Caco-2 (cell line): ENCODE measurements at regions not wholly inside any gene's neighbourhood (a gene's known extent, or its start where the extent isn't known, plus 50 kb on each side); places are given as distances from the start of the nearest gene placed in this dataset.

ENCODE experiments used
- BruUV-seq: library from RNA; stranded (reverse); fragments of 400-500 nt; replicated peaks from 2 replicates; lab custom pipeline; 2021; lab: Mats Ljungman, UMichigan
- CTCF ChIA-PET: fragments of 300-600 bp; sonication (Branson Sonifier 250); formaldehyde crosslinking; loops from one replicate; lab custom pipeline; 2022; ENCODE audit warnings: antibody characterized with exemption; lab: Charles Lee
- POLR2A ChIA-PET: fragments of 300-600 bp; sonication (Branson Sonifier 250); formaldehyde crosslinking; loops from one replicate; lab custom pipeline; 2022; ENCODE audit warnings: antibody characterized with exemption; lab: Charles Lee
- DNase-seq, 2 experiments: peaks; one replicate each; pipeline versions ENCODE4 v3.0.0 to v3.0.0-alpha.2; 2020 to 2022
- H3K27me3 ChIP-seq: replicated peaks from 2 replicates; pipeline ENCODE4 v1.6.0; 2011; ENCODE audit warnings: low read length; ENCODE audit not compliant: control insufficient read depth, insufficient read depth
- H3K36me3 ChIP-seq: 2 replicates; pipeline ENCODE4 v1.5.1; 2011; ENCODE audit warnings: low read length; ENCODE audit not compliant: control insufficient read depth, insufficient read depth
- H3K4me1 ChIP-seq: fragments of 250-450 bp; sonication (Bioruptor Pico); 2 replicates; pipeline ENCODE4 v1.5.1; 2020; ENCODE audit warnings: mild to moderate bottlenecking
- H3K4me3 ChIP-seq: 2 replicates; pipeline ENCODE4 v1.5.1; 2011; ENCODE audit warnings: low read depth, mild to moderate bottlenecking, control low read depth, low read length
- H3K9me3 ChIP-seq: fragments of 250-450 bp; sonication (Bioruptor Pico); 2 replicates; pipeline ENCODE4 v1.5.1; 2020; ENCODE audit warnings: mild to moderate bottlenecking, moderate library complexity
- H3K27ac Mint-ChIP-seq: one replicate; pipeline ENCODE4 v1.8.0; 2022; ENCODE audit warnings: mixed read lengths; ENCODE audit not compliant: unreplicated experiment
- H3K27me3 Mint-ChIP-seq: one replicate; pipeline ENCODE4 v1.8.0; 2022; ENCODE audit warnings: mixed read lengths; ENCODE audit not compliant: insufficient read depth, unreplicated experiment
- H3K36me3 Mint-ChIP-seq: one replicate; pipeline ENCODE4 v1.8.0; 2022; ENCODE audit warnings: mild to moderate bottlenecking, mixed read lengths; ENCODE audit not compliant: insufficient read depth, unreplicated experiment
- H3K4me1 Mint-ChIP-seq: one replicate; pipeline ENCODE4 v1.8.0; 2022; ENCODE audit warnings: low read depth, mixed read lengths; ENCODE audit not compliant: unreplicated experiment
- H3K4me3 Mint-ChIP-seq: one replicate; pipeline ENCODE4 v1.8.0; 2022; ENCODE audit warnings: mild to moderate bottlenecking, moderate library complexity, mixed read lengths; ENCODE audit not compliant: unreplicated experiment
- H3K9me3 Mint-ChIP-seq: one replicate; pipeline ENCODE4 v1.8.0; 2022; ENCODE audit warnings: mixed read lengths; ENCODE audit not compliant: unreplicated experiment
- intact Hi-C: fragments of 100-400 bp; cut with micrococcal nuclease; formaldehyde crosslinking; loops from one replicate; pipeline ENCODE4 v1.10.0; 2022; ENCODE audit not compliant: unreplicated experiment
- TF ChIP-seq, protein P1 (sequence below), 2 experiments: fragments of 200-600 bp in 1 of 2; IDR thresholded peaks; 1 replicate in 1 of 2; 2 replicates in 1 of 2; pipeline versions ENCODE4 v1.5.1 to v1.8.0; 2011 to 2022; ENCODE audit warnings: antibody characterized with exemption in 1 of 2, control low read depth in 1 of 2, inconsistent platforms in 1 of 2, low read depth in 1 of 2, low read length in 1 of 2, mild to moderate bottlenecking in 1 of 2, moderate library complexity in 1 of 2; ENCODE audit not compliant: insufficient read depth in 1 of 2, severe bottlenecking in 1 of 2, unreplicated experiment in 1 of 2

DNA sequence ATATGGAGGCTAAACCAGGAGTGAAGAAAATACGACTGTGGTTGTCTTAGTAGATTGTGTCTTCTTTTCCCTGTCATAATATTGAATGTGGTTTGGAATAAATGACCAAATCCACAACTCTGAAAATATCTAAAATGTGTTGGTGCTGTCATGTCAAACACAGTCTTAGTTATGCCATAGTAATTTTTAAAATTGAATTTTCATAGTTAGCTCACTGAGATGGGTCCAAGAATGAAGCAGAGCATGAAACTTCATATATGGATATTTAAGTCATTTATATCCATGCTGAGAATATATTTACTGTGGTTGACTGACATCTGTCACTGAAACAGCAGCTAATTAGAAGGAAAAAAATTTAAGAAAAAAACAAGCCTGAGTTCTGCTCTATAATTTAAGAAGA, 260.4 kb upstream of the ATP10B start:
- BruUV-seq: no TSS peak
- Mint-ChIP-seq H3K36me3 (no peaks in the 10 kb centered on the region), H3K27ac (no peak overlapping the region), H3K4me1 (no peaks in the 10 kb centered on the region), H3K4me3 (no peak overlapping the region), H3K27me3 (peaks cover 9% of the 10 kb centered on the region), H3K9me3 (no peaks in the 10 kb centered on the region)
- no peak for DNase-seq
- H3K4me1 ChIP-seq: no peaks in the 10 kb centered on the region
- TF ChIP-seq, protein P1, sequence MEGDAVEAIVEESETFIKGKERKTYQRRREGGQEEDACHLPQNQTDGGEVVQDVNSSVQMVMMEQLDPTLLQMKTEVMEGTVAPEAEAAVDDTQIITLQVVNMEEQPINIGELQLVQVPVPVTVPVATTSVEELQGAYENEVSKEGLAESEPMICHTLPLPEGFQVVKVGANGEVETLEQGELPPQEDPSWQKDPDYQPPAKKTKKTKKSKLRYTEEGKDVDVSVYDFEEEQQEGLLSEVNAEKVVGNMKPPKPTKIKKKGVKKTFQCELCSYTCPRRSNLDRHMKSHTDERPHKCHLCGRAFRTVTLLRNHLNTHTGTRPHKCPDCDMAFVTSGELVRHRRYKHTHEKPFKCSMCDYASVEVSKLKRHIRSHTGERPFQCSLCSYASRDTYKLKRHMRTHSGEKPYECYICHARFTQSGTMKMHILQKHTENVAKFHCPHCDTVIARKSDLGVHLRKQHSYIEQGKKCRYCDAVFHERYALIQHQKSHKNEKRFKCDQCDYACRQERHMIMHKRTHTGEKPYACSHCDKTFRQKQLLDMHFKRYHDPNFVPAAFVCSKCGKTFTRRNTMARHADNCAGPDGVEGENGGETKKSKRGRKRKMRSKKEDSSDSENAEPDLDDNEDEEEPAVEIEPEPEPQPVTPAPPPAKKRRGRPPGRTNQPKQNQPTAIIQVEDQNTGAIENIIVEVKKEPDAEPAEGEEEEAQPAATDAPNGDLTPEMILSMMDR (IDR thresholded peaks at IDR 0.05; ENCODE audit: insufficient read depth in 1 of 2, low read depth in 1 of 2, low read length in 1 of 2, severe bottlenecking in 1 of 2, unreplicated experiment in 1 of 2): no peak
- no peaks in the 10 kb centered on the region for H3K36me3 ChIP-seq
- H3K27me3 ChIP-seq: no peaks in the 10 kb centered on the region
- no peaks in the 10 kb centered on the region for H3K9me3 ChIP-seq
- POLR2A ChIA-PET: no interaction called here
- CTCF ChIA-PET: no interaction called here
- H3K4me3 ChIP-seq: no peak overlapping the region
- intact Hi-C loops: no loop called here

GRCh38 chr5:161105525-161105924, 253.5 kb upstream of the ATP10B start:
- Mint-ChIP-seq H3K27ac (no peak overlapping the region), H3K27me3 (peaks cover 2% of the 10 kb centered on the region), H3K4me3 (no peak overlapping the region), H3K4me1 (no peaks in the 10 kb centered on the region), H3K9me3 (no peaks in the 10 kb centered on the region), H3K36me3 (no peaks in the 10 kb centered on the region)
- Histone ChIP-seq H3K9me3 (no peaks in the 10 kb centered on the region), H3K4me3 (no peak overlapping the region), H3K27me3 (no peaks in the 10 kb centered on the region), H3K36me3 (no peaks in the 10 kb centered on the region), H3K4me1 (no peaks in the 10 kb centered on the region)
- CTCF ChIA-PET: no interaction called here
- intact Hi-C loops: no loop called here
- no peak for DNase-seq
- BruUV-seq: no TSS peak
- POLR2A ChIA-PET: no interaction called here
- TF ChIP-seq, protein P1 (IDR thresholded peaks at IDR 0.05; ENCODE audit: insufficient read depth in 1 of 2, low read depth in 1 of 2, low read length in 1 of 2, severe bottlenecking in 1 of 2, unreplicated experiment in 1 of 2): no peak

GRCh38 chr5:161098516-161098915, 246.5 kb upstream of the ATP10B start:
- H3K4me1 ChIP-seq: no peaks in the 10 kb centered on the region; the same call in 1 of the 2 replicates
- no peaks in the 10 kb centered on the region for H3K27me3 Mint-ChIP-seq
- H3K36me3 ChIP-seq: no peaks in the 10 kb centered on the region
- DNase-seq: no peak
- BruUV-seq: no TSS peak
- H3K4me1 Mint-ChIP-seq: peaks cover 9% of the 10 kb centered on the region
- ChIA-PET POLR2A (no interaction called here), CTCF (no interaction called here)
- TF ChIP-seq, protein P1 (IDR thresholded peaks at IDR 0.05; ENCODE audit: insufficient read depth in 1 of 2, low read depth in 1 of 2, low read length in 1 of 2, severe bottlenecking in 1 of 2, unreplicated experiment in 1 of 2): no peak
- H3K9me3 ChIP-seq: no peaks in the 10 kb centered on the region
- H3K36me3 Mint-ChIP-seq: no peaks in the 10 kb centered on the region
- no peak overlapping the region for H3K4me3 ChIP-seq
- H3K27me3 ChIP-seq: no peaks in the 10 kb centered on the region
- intact Hi-C loops: loop anchor here (10.0 kb wide), 1 partner anchor 294 kb away; no protein-coding TSS in a partner anchor
- no peak overlapping the region for H3K4me3 Mint-ChIP-seq
- H3K9me3 Mint-ChIP-seq: no peaks in the 10 kb centered on the region
- H3K27ac Mint-ChIP-seq: no peak overlapping the region
